Neural cell (in vitro differentiated cells): ENCODE measurements at regions not wholly inside any gene's neighbourhood (a gene's known extent, or its start where the extent isn't known, plus 50 kb on each side); places are given as distances from the start of the nearest gene placed in this dataset.

Source experiments
- H2AFZ ChIP-seq: fragments of 200-600, 300-800 bp; sonication (generic), shearing (Covaris generic); 2 replicates; pipeline ENCODE4 v1.6.0; 2014; ENCODE audit warnings: low read depth, mild to moderate bottlenecking, antibody characterized with exemption, low read length, moderate library complexity
- H3F3A ChIP-seq: fragments of 200-600 bp; shearing (Covaris generic); 2 replicates; pipeline ENCODE4 v1.6.1; 2016; ENCODE audit warnings: mild to moderate bottlenecking, moderate library complexity, mixed read lengths, antibody characterized with exemption, low read length; ENCODE audit not compliant: insufficient read depth, poor library complexity, severe bottlenecking
- H3K27ac ChIP-seq: fragments of 200-600, 300-800 bp; sonication (generic), shearing (Covaris generic); 2 replicates; pipeline ENCODE4 v1.5.1; 2014; ENCODE audit warnings: mild to moderate bottlenecking, low read length, moderate library complexity
- H3K27me3 ChIP-seq: fragments of 300-800, 200-600 bp; sonication (generic), shearing (Covaris generic); 2 replicates; pipeline ENCODE4 v1.6.0; 2014; ENCODE audit warnings: mild to moderate bottlenecking, low read depth, low read length, moderate library complexity; ENCODE audit not compliant: insufficient read depth
- H3K36me3 ChIP-seq: fragments of 300-800, 200-600 bp; sonication (generic), shearing (Covaris generic); 2 replicates; pipeline ENCODE4 v1.5.1; 2014; ENCODE audit warnings: mild to moderate bottlenecking, antibody characterized with exemption, low read length, moderate library complexity; ENCODE audit not compliant: insufficient read depth
- H3K4me2 ChIP-seq: fragments of 300-800, 200-600 bp; sonication (generic), shearing (Covaris generic); 2 replicates; pipeline ENCODE4 v1.6.0; 2014; ENCODE audit warnings: mild to moderate bottlenecking, low read length
- H3K4me3 ChIP-seq: fragments of 300-800, 200-600 bp; sonication (generic), shearing (Covaris generic); 2 replicates; pipeline ENCODE4 v1.5.1; 2014; ENCODE audit warnings: mild to moderate bottlenecking, low read length, moderate library complexity
- H3K79me2 ChIP-seq: fragments of 200-600 bp; shearing (Covaris generic); replicated peaks from 2 replicates; pipeline ENCODE4 v1.6.0; 2014; ENCODE audit warnings: mild to moderate bottlenecking, low read length, moderate library complexity; ENCODE audit not compliant: insufficient read depth
- H3K9ac ChIP-seq: fragments of 300-800, 200-600 bp; sonication (generic), shearing (Covaris generic); 2 replicates; pipeline ENCODE4 v1.6.1; 2016; ENCODE audit warnings: mild to moderate bottlenecking, low read length, mixed read lengths
- H3K9me2 ChIP-seq: fragments of 200-600 bp; shearing (Covaris generic); 2 replicates; pipeline ENCODE4 v1.6.1; 2016; ENCODE audit warnings: mild to moderate bottlenecking, low read length, mixed read lengths; ENCODE audit not compliant: insufficient read depth
- H3K9me3 ChIP-seq: fragments of 200-600, 300-800 bp; sonication (generic), shearing (Covaris generic); 2 replicates; pipeline ENCODE4 v1.6.1; 2016; ENCODE audit warnings: mild to moderate bottlenecking, mixed run types, low read length, moderate library complexity, mixed read lengths
- H4K20me1 ChIP-seq: fragments of 200-600 bp; shearing (Covaris generic); 2 replicates; pipeline ENCODE4 v1.6.1; 2016; ENCODE audit warnings: mild to moderate bottlenecking, mixed run types; ENCODE audit not compliant: insufficient read depth
- CTCF ChIP-seq: fragments of 450-650 bp; IDR thresholded peaks from 2 replicates; pipeline ENCODE4 v1.5.1; 2014; ENCODE audit warnings: antibody characterized with exemption, mild to moderate bottlenecking, moderate library complexity; ENCODE audit not compliant: poor library complexity, severe bottlenecking
- EP300 ChIP-seq: fragments of 450-650 bp; conservative IDR thresholded peaks from 2 replicates; pipeline ENCODE4 v1.6.1; 2014; ENCODE audit warnings: antibody characterized with exemption, mild to moderate bottlenecking, moderate library complexity; ENCODE audit not compliant: poor library complexity, severe bottlenecking
- EZH2 ChIP-seq: fragments of 200-600, 300-800 bp; shearing (Covaris generic), sonication (generic); IDR thresholded peaks from 2 replicates; pipeline ENCODE4 v1.6.1; 2014; ENCODE audit warnings: antibody characterized with exemption, low read length, borderline replicate concordance, mild to moderate bottlenecking; ENCODE audit not compliant: insufficient read depth, poor library complexity, severe bottlenecking
- MXI1 ChIP-seq: fragments of 450-650 bp; conservative IDR thresholded peaks from 2 replicates; pipeline ENCODE4 v1.6.1; 2014; ENCODE audit warnings: antibody characterized with exemption, mild to moderate bottlenecking; ENCODE audit not compliant: poor library complexity, severe bottlenecking
- POLR2AphosphoS5 ChIP-seq: IDR thresholded peaks from 2 replicates; pipeline ENCODE4 v1.6.1; 2012
- RAD21 ChIP-seq: fragments of 450-650 bp; conservative IDR thresholded peaks from 2 replicates; pipeline ENCODE4 v1.6.1; 2014; ENCODE audit warnings: antibody characterized with exemption, mild to moderate bottlenecking, moderate library complexity
- REST ChIP-seq: IDR thresholded peaks from 2 replicates; pipeline ENCODE4 v1.6.1; 2012; ENCODE audit warnings: borderline replicate concordance
- SMC3 ChIP-seq: fragments of 450-650 bp; conservative IDR thresholded peaks from 2 replicates; pipeline ENCODE4 v1.6.1; 2014; ENCODE audit warnings: antibody characterized with exemption, mild to moderate bottlenecking, moderate library complexity; ENCODE audit not compliant: poor library complexity
- TAF1 ChIP-seq: IDR thresholded peaks from 2 replicates; pipeline ENCODE4 v1.6.1; 2012; ENCODE audit warnings: low read depth

GRCh38 chr6:144559865-144560593 lies 274.9 kb downstream of the UTRN start:
- Histone ChIP-seq H3K9me3 (no peaks in the 10 kb centered on the region), H3K4me3 (no peak overlapping the region), H4K20me1 (no peaks in the 10 kb centered on the region), H2AFZ (peak overlapping the region; percentile 10), H3K27me3 (no peaks in the 10 kb centered on the region), H3K4me2 (no peak overlapping the region), H3K79me2 (no peaks in the 10 kb centered on the region), H3K9ac (no peak overlapping the region), H3K27ac (no peak overlapping the region), H3K36me3 (no peaks in the 10 kb centered on the region), H3F3A (no peaks in the 10 kb centered on the region), H3K9me2 (no peaks in the 10 kb centered on the region)
- TF ChIP-seq SMC3 = no peak
- no peak for TF ChIP-seq TAF1
- TF ChIP-seq EP300 = no peak
- no peak for TF ChIP-seq POLR2AphosphoS5
- no peak for TF ChIP-seq MXI1
- TF ChIP-seq REST = no peak
- no peak for TF ChIP-seq CTCF
- TF ChIP-seq RAD21 = no peak
- TF ChIP-seq EZH2 = no peak

GRCh38 chr6:144561455-144562043 lies 276.4 kb downstream of the UTRN start:
- H3K36me3 ChIP-seq = no peaks in the 10 kb centered on the region
- no peak overlapping the region for H3K4me3 ChIP-seq
- H3K27ac ChIP-seq = no peak overlapping the region
- H3K79me2 ChIP-seq = no peaks in the 10 kb centered on the region
- H3F3A ChIP-seq = no peaks in the 10 kb centered on the region
- no peak overlapping the region for H2AFZ ChIP-seq
- H3K9ac ChIP-seq = no peak overlapping the region
- H4K20me1 ChIP-seq = no peaks in the 10 kb centered on the region
- H3K9me3 ChIP-seq = no peaks in the 10 kb centered on the region
- H3K9me2 ChIP-seq = no peaks in the 10 kb centered on the region
- H3K4me2 ChIP-seq = no peak overlapping the region
- no peak for TF ChIP-seq RAD21
- TF ChIP-seq EZH2 = no peak
- no peak for TF ChIP-seq EP300
- no peak for TF ChIP-seq MXI1
- no peak for TF ChIP-seq REST
- TF ChIP-seq CTCF = no peak
- no peak for TF ChIP-seq POLR2AphosphoS5
- no peak for TF ChIP-seq TAF1
- no peak for TF ChIP-seq SMC3
- H3K27me3 ChIP-seq = no peaks in the 10 kb centered on the region
